ENCODE measurements at regions not wholly inside any gene's neighbourhood (a gene's known extent, or its start where the extent isn't known, plus 50 kb on each side); places are given as distances from the start of the nearest gene placed in this dataset.
"Not testable (repeated sequence)": the region's sequence is repeated elsewhere in the genome, so short reads cannot be mapped to it uniquely, and the experiment has no call there.

GRCh38 chr21:26320596-26320995, 150.0 kb upstream of the APP start:
- DNase-seq, result no peak

DNA sequence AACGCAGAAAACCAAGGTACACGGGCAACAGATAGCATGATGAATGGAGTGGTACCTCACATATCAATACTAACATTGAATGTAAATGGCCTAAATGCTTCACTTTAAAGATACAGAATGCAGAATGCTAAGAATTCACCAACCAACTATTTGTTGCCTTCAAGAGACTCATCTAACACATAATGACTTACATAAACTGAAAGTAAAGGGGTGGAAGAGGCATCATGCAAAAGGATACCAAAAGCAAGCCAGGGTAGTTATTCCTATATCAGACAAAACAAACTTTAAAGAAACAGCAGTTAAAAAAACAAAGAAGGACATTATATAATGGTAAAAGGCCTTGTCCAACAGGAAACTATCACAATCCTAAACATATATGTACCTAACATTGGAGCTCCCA, 137.1 kb upstream of the APP start:
- DNase-seq, result no peak

DNA sequence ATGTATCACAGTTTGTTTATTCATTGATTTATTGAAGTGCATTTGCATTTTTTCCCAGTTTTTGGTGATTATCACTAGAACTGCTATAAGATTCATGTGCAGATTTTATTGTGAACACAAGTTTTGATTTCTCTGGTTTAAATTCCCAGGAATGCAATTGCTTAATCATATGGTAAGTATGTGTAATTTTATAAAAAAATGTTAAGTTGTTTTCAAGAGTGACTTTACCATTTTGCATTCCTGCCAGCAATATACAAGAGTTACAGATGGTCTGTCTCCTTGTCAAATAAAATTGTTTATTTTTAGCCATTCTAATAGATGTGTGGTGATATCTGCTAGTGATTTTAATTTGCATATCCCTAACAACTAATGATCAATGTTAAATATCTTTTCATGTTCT, 127.3 kb upstream of the APP start:
- no peak for DNase-seq

GRCh38 chr21:26293141-26293946, 122.8 kb upstream of the APP start:
- DNase-seq, result no peak

GRCh38 chr21:26288026-26288425, 117.5 kb upstream of the APP start:
- DNase-seq, result no peak

DNA sequence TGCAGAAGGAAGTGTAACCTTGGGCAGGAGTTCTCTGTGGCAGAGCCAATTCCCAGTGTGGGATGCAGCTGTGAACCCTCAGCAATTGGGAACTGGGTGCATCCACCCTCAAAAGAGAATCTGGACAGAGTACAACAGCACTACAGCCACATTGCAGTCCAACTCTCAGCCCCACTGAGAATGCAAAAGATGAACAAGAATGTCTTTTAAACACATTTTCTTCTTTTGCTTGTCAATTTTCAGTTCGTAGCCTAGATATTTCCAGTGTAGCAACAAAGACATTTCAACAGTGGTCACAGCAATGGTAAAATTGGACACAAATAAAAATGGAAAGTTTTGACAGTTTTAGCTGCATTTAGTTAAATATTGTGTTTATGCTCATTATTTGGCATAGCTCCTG, 114.0 kb upstream of the APP start:
- DNase-seq, result no peak

DNA sequence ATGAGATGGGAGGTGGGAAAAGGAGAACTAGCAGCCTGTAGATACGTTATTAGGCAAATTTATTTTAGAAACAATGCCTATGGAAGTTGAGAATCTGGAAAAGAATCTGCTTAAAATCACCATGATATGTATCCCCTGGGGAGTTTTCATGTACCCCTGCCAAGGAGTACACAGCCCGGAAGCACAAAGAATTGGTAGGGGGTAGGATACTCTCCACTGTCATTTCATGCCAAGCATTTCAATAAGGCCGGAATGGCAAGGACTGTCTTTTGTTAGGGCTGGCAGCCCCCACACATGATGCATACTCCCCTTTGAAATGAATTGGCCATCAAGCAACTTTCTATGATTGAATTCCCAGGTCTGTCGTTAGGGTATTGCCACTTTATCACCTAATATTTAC, 111.5 kb upstream of the APP start:
- no peak for DNase-seq

DNA sequence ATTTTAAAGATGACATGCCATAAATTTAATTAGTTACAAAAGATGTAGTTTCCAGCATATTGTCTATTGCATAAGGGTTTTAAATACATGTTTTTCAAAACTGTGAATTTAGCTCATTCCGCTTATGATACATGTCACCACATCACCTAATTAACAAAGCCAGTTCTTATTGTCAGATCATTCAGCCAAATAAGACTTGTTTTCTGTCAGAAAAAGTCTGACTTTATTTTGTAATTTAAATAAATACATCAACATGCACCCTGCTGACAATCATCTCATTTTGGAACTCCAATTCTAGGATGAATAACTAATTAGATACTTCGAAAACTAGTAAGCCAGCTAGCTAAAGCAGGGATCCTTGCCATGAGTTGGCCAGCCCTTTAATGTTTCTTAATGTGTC, 110.9 kb upstream of the APP start:
- DNase-seq, result no peak

- no peak for DNase-seq
These were observed 110.2 kb upstream of the APP start for GRCh38 chr21:26280775-26281174.

DNA sequence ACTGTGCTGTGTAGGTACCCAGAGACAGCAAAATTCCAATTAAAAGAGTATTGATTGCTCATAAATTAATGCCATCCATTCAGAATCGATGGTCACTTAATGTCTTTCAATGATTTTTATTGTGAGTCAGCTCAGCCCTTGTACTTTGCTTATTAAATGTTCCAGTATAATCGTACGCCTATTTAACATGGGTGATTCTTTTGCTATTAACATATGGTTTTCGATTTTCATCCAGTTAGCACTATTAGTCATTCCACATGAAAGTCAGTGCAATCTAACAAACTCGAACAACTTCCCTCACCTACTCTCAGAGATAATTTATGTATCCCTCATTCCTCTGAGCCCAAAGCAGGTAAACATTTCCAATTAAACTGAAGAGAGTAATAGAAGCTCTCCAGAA, 109.6 kb upstream of the APP start:
- no peak for DNase-seq

DNA sequence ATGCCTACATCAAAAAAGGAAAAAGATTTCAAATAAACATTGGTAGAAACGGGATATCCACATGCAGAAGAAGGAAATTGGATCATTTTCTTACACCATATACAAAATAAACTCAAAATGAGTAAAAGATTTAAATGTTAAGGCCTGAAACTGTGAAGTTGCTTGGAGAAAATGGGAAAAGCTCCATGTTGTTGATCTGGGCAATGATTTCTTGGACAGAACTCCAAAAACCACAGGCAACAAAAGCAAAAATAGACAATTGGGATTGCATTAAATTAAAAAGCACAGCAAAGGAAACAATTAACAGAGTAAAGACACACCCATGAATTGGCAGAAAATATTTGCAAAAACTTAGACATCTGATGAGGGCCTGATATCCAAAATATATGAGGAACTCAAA, 105.2 kb upstream of the APP start:
- no peak for DNase-seq

DNA sequence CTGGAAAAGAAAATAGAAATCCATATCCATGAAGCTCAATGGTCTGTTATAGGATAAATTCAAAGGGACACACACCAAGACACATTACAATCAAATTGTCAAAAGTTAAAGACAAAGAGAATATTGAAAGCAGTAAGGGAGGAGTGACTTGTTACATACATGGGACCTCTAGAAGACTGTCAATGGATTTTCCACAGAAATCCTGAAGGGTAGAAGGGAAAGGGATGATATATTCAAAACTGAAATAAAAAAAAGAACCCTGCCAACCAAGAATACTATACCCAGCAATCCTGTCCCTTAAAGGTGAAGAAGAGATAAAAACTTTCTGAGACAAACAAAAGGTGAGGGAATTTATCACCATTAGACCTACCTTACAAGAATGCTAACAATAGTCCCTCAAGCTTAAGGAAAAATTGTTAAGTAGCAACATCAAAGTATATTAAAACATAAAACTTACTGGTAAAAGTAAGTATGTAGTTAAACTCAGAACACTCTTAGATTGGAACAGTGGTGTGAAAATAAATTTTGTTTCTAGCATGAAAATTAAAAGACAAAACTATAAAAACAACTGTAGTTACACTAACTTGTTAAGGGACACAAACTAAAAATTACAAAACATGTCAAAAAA, 103.2 kb upstream of the APP start:
- no peak for DNase-seq

- no peak for DNase-seq
These were observed 96.8 kb upstream of the APP start for GRCh38 chr21:26267389-26267788.

- no peak for DNase-seq
These were observed 75.5 kb upstream of the APP start for GRCh38 chr21:26246073-26246472.

GRCh38 chr21:26245428-26245827, 74.9 kb upstream of the APP start:
- DNase-seq, result no peak

DNA sequence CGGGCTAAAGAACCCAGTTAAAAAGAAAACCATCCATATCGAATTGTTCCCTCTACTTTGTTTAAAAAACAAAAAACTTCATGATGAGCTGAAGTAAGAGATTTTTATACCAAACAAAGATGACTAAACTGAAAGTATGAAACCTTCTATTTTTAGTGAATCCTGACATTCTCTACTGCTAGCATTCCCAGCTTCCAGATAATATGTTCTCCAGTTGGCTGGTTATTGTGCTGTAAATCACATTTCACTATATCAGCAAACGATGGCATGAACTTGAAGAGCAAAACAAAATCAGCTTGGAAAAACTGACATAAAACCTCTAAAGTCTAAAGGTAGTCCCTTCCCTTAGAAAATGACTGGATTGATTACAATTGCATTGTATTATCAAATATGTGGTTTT, 68.1 kb upstream of the APP start:
- DNase-seq, result no peak

DNA sequence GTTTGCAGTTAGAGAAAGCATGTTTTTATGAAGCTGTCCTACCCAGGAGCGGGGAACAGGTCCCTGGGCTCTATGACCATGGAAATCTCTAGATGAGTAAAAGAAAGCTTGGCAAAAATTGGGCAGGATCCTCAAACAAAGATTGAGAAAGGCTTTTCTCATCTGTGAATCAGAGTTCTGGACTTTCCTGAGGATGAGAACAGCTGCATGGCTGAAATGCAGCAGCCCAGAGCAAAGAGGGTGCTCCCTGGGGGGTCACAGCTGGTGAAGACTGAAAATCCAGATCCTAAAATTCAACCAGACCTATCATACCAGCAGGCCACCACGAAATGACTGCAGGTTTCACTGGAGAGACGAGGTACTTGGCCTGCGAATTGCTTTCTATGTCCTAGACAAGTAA, 65.7 kb upstream of the APP start:
- no peak for DNase-seq

DNA sequence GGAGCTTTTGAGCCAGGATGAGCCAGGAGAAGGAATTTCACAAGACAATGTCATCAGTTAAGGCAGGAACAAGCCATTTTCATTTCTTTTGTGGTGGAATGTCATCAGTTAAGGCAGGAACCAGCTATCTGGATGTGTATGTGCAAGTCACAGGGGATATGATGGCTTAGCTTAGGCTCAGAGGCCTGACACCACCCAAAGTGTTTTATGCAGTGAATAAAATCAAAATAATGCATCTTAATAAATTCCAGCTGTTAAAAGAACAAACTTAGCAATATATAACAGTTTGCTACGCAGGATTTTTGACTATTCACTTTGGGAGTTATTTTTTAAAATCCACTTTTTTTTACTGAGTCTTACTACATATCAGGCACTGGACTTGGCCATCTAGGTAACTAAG, 62.7 kb upstream of the APP start:
- not testable (repeated sequence) for DNase-seq

- not testable (repeated sequence) for DNase-seq
These were observed 61.9 kb upstream of the APP start for GRCh38 chr21:26232491-26232890.

GRCh38 chr21:26227130-26227529, 56.6 kb upstream of the APP start:
- DNase-seq, result no peak

DNA sequence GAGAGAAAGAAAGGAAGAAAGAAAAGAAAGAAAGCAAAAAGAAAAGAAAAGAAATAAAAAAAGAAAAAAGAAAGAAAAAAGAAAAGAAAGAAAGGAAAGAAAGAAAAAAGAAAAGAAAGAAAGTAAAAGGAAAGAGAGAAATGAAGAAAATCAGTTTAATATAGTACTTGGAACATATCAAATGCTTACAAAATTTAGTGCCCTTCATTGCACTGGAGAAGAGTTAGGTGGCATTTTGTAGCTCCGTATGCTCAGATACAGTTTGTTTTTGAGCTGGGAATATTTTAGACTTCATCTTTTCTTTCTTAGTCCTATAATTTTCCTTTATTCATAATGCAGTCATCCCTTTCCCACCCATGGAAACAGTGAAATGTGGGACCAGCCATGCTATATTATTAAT, 56.2 kb upstream of the APP start:
- DNase-seq, result no peak

DNA sequence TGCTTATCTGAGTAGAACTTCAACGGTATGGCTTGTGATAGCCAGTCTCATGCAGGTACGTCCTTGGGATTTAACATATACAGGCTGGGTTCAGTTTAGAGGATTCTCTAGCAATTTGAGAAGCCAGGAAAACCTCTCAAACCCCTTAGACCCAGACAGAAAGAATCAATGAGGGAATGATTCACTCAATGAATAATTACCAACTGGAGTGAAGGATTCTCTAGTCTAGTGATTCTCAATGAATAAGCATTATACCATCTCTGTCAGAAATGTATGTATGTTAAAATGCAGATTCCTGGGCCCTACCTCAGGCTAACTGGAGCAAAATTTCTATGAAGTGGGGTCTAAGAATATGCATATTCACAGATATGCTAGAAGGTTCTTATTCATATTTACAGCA, 54.5 kb upstream of the APP start:
- DNase-seq, result no peak

DNA sequence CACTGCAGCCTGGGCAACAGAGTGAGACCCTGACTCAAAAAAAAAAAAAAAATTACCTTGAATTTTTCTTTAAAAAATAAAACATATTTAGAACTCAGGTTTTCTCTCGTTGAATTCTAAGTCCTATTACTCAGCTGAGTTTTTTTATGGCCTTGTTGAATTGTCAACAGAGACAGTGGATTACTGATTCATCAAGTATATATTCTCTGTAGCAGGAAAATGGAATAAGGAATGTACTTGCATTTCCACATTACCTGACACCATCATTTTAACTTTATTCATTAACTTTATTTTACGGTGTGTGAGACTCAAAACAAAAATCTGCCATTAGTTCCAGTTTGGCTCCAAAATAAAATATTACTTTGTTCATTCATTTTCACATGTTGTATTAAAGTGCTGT, 53.8 kb upstream of the APP start:
- DNase-seq, result no peak

Measured in activated CD4-positive, alpha-beta T cell treated with anti-CD3 and anti-CD28 coated beads, Interleukin-2, amount 50 U/mL, for 16 hours (primary cell).